Breast epithelium (tissue), 4 donors: ENCODE measurements at regions not wholly inside any gene's neighbourhood (a gene's known extent, or its start where the extent isn't known, plus 50 kb on each side); places are given as distances from the start of the nearest gene placed in this dataset.

Experiments used
- DNase-seq, 2 donors: peaks; one replicate each; pipeline ENCODE4 v3.0.0-alpha.2; 2019; ENCODE audit warnings: low spot score in 2 of 2
- H3K27ac ChIP-seq, 2 donors: fragments of 200-600 bp; sonication (generic) in 1 of 2; one replicate each; pipeline ENCODE4 v1.5.1; 2016 to 2019; ENCODE audit warnings: mild to moderate bottlenecking in 1 of 2
- H3K27me3 ChIP-seq, 2 donors: fragments of 200-600 bp; sonication (generic) in 1 of 2; one replicate each; pipeline versions ENCODE4 v1.5.1 to v1.6.0; 2017 to 2019; ENCODE audit warnings: control low read depth in 1 of 2, mild to moderate bottlenecking in 1 of 2
- H3K36me3 ChIP-seq: fragments of 200-600 bp; one replicate; pipeline ENCODE4 v1.5.1; 2019
- H3K4me1 ChIP-seq, 2 donors: fragments of 200-600 bp; sonication (generic); one replicate each; pipeline ENCODE4 v1.5.1; 2016 to 2019; ENCODE audit warnings: control low read depth in 1 of 2
- H3K4me3 ChIP-seq, 3 donors: fragments of 200-600 bp; sonication (generic); 1 replicate in 2 of 3; 2 replicates in 1 of 3; pipeline ENCODE4 v1.5.1; 2016 to 2019; ENCODE audit warnings: mild to moderate bottlenecking in 3 of 3, moderate library complexity in 2 of 3
- H3K9me3 ChIP-seq, 2 donors: fragments of 200-600 bp; sonication (generic) in 1 of 2; one replicate each; pipeline ENCODE4 v1.5.1; 2016 to 2019; ENCODE audit warnings: control low read depth in 1 of 2
- POLR2A ChIP-seq: fragments of 450-650 bp; IDR thresholded peaks from one replicate; pipeline ENCODE4 v1.6.1; 2016; ENCODE audit warnings: antibody characterized with exemption, mild to moderate bottlenecking, moderate library complexity
- POLR2AphosphoS5 ChIP-seq, 3 donors: sonication (generic); formaldehyde crosslinking; IDR thresholded peaks; one replicate each; pipeline ENCODE4 v1.6.1; 2017; ENCODE audit warnings: antibody characterized with exemption in 3 of 3
- intact Hi-C: fragments of 100-400 bp; cut with DNase I; formaldehyde crosslinking; loops from one replicate; pipeline ENCODE4 v1.15.1; 2023; ENCODE audit warnings: low total_unique reads
- TF ChIP-seq, protein P1 (sequence below), 3 donors: fragments of 450-650 bp; IDR thresholded peaks; one replicate each; pipeline ENCODE4 v1.5.1; 2016 to 2017; ENCODE audit warnings: antibody characterized with exemption in 3 of 3, mild to moderate bottlenecking in 3 of 3, moderate library complexity in 3 of 3

DNA sequence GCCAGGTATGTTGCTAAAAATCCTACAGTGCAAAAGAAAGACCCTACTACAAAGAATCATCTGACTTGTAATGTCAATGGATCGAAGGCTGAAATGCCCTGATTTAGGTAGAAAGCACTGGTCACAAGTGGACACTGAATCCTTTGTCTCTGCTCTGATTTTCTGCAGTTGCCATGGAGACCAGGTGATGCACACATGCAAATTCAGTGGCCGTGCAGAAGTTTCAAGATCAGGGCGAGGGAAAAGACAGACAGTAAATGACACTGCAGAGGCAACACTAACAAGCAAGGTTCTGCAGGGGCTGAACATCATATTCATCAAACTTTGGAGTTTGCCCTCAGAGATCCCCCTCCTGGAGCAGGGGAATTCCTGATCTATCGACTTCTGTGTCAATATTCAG lies 370.3 kb upstream of the TMEM132C start:
- TF ChIP-seq, protein P1, sequence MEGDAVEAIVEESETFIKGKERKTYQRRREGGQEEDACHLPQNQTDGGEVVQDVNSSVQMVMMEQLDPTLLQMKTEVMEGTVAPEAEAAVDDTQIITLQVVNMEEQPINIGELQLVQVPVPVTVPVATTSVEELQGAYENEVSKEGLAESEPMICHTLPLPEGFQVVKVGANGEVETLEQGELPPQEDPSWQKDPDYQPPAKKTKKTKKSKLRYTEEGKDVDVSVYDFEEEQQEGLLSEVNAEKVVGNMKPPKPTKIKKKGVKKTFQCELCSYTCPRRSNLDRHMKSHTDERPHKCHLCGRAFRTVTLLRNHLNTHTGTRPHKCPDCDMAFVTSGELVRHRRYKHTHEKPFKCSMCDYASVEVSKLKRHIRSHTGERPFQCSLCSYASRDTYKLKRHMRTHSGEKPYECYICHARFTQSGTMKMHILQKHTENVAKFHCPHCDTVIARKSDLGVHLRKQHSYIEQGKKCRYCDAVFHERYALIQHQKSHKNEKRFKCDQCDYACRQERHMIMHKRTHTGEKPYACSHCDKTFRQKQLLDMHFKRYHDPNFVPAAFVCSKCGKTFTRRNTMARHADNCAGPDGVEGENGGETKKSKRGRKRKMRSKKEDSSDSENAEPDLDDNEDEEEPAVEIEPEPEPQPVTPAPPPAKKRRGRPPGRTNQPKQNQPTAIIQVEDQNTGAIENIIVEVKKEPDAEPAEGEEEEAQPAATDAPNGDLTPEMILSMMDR (IDR thresholded peaks at IDR 0.05): no peak
- Histone ChIP-seq H3K36me3 (no peaks in the 10 kb centered on the region), H3K27me3 (no peaks in the 10 kb centered on the region), H3K4me3 (no peak overlapping the region), H3K27ac (no peak overlapping the region), H3K4me1 (no peaks in the 10 kb centered on the region), H3K9me3 (no peaks in the 10 kb centered on the region)
- DNase-seq: no peak
- intact Hi-C loops: no loop called here

DNA sequence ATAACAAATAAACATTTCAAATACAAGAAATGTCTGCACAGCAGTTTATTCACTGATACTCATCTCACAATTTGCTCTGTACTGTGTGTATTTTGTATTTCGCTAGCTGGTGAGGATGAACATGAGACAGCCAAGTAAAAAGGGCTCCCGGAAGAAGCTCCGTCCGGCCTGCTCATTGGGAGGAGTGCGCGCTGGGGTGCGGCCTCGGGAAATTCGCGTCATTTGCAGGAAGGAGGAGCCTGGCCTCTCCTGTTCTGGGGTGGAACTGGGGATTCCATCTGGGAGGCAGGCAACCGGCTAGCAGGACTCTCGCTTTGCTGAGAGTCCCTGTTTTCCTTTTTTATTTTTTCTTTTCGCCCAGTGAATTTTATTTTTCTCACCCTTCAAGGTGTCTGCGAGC lies 368.4 kb upstream of the TMEM132C start:
- intact Hi-C loops: no loop called here
- DNase-seq: no peak

DNA sequence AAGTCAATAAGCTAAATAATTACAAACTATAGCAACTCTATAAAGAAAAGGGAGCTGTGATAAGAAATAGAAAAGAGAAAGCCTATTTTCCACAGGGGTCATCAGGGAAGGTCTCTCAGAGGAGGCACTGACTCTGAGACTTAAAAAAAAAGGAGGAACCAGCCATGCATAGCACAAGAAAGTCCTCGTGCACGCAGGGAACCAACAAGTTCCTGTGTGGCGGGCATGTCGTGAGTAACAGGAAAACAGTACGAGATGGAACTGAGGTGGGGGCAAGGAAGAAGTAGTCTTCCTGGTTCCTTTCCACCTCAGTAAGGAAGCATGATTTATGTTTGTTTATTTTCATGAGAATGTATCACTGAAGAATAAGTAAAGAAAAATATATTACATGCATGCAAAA lies 367.0 kb upstream of the TMEM132C start:
- no peak overlapping the region for H3K27ac ChIP-seq
- no peaks in the 10 kb centered on the region for H3K36me3 ChIP-seq
- no peaks in the 10 kb centered on the region for H3K4me1 ChIP-seq
- no peaks in the 10 kb centered on the region for H3K9me3 ChIP-seq
- no peaks in the 10 kb centered on the region for H3K27me3 ChIP-seq
- no peak for DNase-seq
- intact Hi-C loops: no loop called here
- H3K4me3 ChIP-seq: no peak overlapping the region
- TF ChIP-seq POLR2A (no peak), POLR2AphosphoS5 (IDR thresholded peaks at IDR 0.05) (no peak)
- TF ChIP-seq, protein P1 (IDR thresholded peaks at IDR 0.05): no peak

More for the DNA sequence above, 368.4 kb upstream of the TMEM132C start:
- no peak overlapping the region for H3K4me3 ChIP-seq
- H3K36me3 ChIP-seq: no peaks in the 10 kb centered on the region
- no peaks in the 10 kb centered on the region for H3K4me1 ChIP-seq
- H3K27me3 ChIP-seq: no peaks in the 10 kb centered on the region
- no peaks in the 10 kb centered on the region for H3K9me3 ChIP-seq
- TF ChIP-seq POLR2A (no peak), POLR2AphosphoS5 (IDR thresholded peaks at IDR 0.05) (no peak)
- TF ChIP-seq, protein P1 (IDR thresholded peaks at IDR 0.05): no peak
- H3K27ac ChIP-seq: no peak overlapping the region

DNA sequence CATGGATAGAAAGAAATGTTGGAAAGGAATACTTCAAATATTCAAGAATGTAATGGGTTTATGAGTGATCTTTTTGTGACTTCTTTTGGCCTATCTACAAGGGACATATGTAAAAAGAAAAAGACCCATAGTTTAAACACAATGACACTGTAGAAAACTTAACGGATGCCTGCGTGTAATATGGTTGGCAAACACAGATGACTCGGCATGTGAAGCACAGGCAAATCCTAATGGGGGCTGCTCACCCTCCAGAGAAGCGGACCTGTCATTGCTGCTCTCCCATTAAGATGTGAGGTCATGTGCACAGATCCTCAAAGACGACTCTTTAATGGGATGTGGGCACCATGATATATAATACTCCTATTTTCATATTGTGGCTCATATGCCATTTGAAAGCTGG lies 366.6 kb upstream of the TMEM132C start:
- Histone ChIP-seq H3K27ac (no peak overlapping the region), H3K27me3 (no peaks in the 10 kb centered on the region), H3K4me3 (no peak overlapping the region), H3K36me3 (no peaks in the 10 kb centered on the region), H3K9me3 (no peaks in the 10 kb centered on the region), H3K4me1 (no peaks in the 10 kb centered on the region)
- no peak for DNase-seq
- no peak for TF ChIP-seq POLR2A
- no peak for TF ChIP-seq POLR2AphosphoS5 (IDR thresholded peaks at IDR 0.05)
- TF ChIP-seq, protein P1 (IDR thresholded peaks at IDR 0.05): no peak
- intact Hi-C loops: no loop called here

DNA sequence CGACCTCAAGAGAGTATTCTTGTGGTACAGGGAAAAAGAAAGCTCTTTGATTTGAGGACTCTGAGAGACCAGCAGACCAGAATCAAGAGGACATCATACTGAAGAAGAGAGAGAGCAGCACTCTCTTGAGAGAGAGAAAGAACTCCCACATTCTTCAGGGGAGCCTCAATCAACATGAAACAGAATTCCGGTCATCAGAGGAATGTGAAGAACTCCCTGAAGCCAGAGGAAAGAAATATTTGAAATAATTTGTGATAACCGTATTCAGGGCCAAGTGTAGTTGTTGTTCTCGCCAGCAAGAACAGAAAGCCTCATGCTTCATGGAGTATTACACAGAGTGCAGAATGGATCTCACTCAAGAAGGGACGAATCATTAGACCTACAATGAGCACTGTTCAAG lies 363.8 kb upstream of the TMEM132C start:
- no peaks in the 10 kb centered on the region for H3K9me3 ChIP-seq
- H3K36me3 ChIP-seq: no peaks in the 10 kb centered on the region
- H3K27ac ChIP-seq: no peak overlapping the region
- H3K4me1 ChIP-seq: no peaks in the 10 kb centered on the region
- no peak for DNase-seq
- TF ChIP-seq, protein P1 (IDR thresholded peaks at IDR 0.05): no peak
- TF ChIP-seq POLR2A (no peak), POLR2AphosphoS5 (IDR thresholded peaks at IDR 0.05) (no peak)
- intact Hi-C loops: no loop called here
- no peak overlapping the region for H3K4me3 ChIP-seq
- H3K27me3 ChIP-seq: no peaks in the 10 kb centered on the region
